ENCODE measurements at regions not wholly inside any gene's neighbourhood (a gene's known extent, or its start where the extent isn't known, plus 50 kb on each side); places are given as distances from the start of the nearest gene placed in this dataset.

GRCh38 chr6:103872233-103872632 is 987.5 kb downstream of the HACE1 start:
- TF ChIP-seq CTCF (IDR thresholded peaks at IDR 0.05) (no peak), POLR2AphosphoS5 (IDR thresholded peaks at IDR 0.05; ENCODE audit: low read depth, low read length) (no peak), REST (IDR thresholded peaks at IDR 0.05; ENCODE audit: insufficient read depth in 1 of 2, low read depth in 2 of 2, low read length in 1 of 2) (no peak), TCF7L2 (IDR thresholded peaks at IDR 0.05; ENCODE audit: low read depth, low read length) (no peak), SIN3A (IDR thresholded peaks at IDR 0.05; ENCODE audit: borderline replicate concordance, insufficient read depth, low read depth, low read length) (no peak)

Data from Panc1 (cell line).